ENCODE measurements at regions not wholly inside any gene's neighbourhood (a gene's known extent, or its start where the extent isn't known, plus 50 kb on each side); places are given as distances from the start of the nearest gene placed in this dataset.

- TF ChIP-seq CTCF (IDR thresholded peaks at IDR 0.05) (no peak), EZH2 (IDR thresholded peaks at IDR 0.05) (no peak)
Observed at GRCh38 chr3:139136469-139137202, 91.9 kb upstream of the PRR23C start.

Data from neural progenitor cell (in vitro differentiated cells).